Colonic mucosa (tissue), 4 donors: ENCODE measurements at regions not wholly inside any gene's neighbourhood (a gene's known extent, or its start where the extent isn't known, plus 50 kb on each side); places are given as distances from the start of the nearest gene placed in this dataset.

Source experiments
- DNase-seq: peaks from one replicate; pipeline ENCODE4 v3.0.0-alpha.2; 2020
- H3K27ac ChIP-seq: fragments of 200-600 bp; one replicate; pipeline ENCODE4 v1.8.0; 2021
- H3K27me3 ChIP-seq: fragments of 200-600 bp; one replicate; pipeline ENCODE4 v1.8.0; 2021
- H3K36me3 ChIP-seq: fragments of 200-600 bp; one replicate; pipeline ENCODE4 v1.8.0; 2021
- H3K4me1 ChIP-seq: fragments of 200-600 bp; one replicate; pipeline ENCODE4 v1.8.0; 2021; ENCODE audit warnings: mild to moderate bottlenecking
- H3K4me3 ChIP-seq: fragments of 200-600 bp; one replicate; pipeline ENCODE4 v1.8.0; 2021
- H3K9ac ChIP-seq, 2 donors: one replicate each; pipeline ENCODE4 v1.7.0; 2013; ENCODE audit warnings: control low read depth in 2 of 2, low read depth in 2 of 2, low read length in 2 of 2
- H3K9me3 ChIP-seq: fragments of 200-600 bp; one replicate; pipeline ENCODE4 v1.8.0; 2021
- CTCF ChIP-seq: fragments of 200-600 bp; IDR thresholded peaks from one replicate; pipeline ENCODE4 v1.8.0; 2022; ENCODE audit warnings: antibody characterized with exemption, mild to moderate bottlenecking
- intact Hi-C: fragments of 100-400 bp; cut with DNase I; formaldehyde crosslinking; loops from one replicate; pipeline ENCODE4 v1.14.1; 2022
- donor health status: healthy.
- donor health status: DM: no; HTN: no; CAD: no.
- donor health status: DM: no; HTN: no; CAD: no.

- Histone ChIP-seq H3K4me1 (no peaks in the 10 kb centered on the region), H3K27ac (no peak overlapping the region), H3K4me3 (no peak overlapping the region), H3K9ac (no peak overlapping the region), H3K36me3 (no peaks in the 10 kb centered on the region), H3K9me3 (no peaks in the 10 kb centered on the region), H3K27me3 (no peaks in the 10 kb centered on the region)
- intact Hi-C loops = loop anchor here (5.0 kb wide), 2 partner anchors 213 to 233 kb away; no protein-coding TSS in a partner anchor
- TF ChIP-seq CTCF = no peak
- no peak for DNase-seq
These were observed 503.2 kb upstream of the MKI67 start for GRCh38 chr10:128629111-128630096.

- Histone ChIP-seq H3K9ac (no peak overlapping the region), H3K9me3 (no peaks in the 10 kb centered on the region), H3K36me3 (no peaks in the 10 kb centered on the region), H3K4me1 (no peaks in the 10 kb centered on the region), H3K4me3 (no peak overlapping the region), H3K27me3 (no peaks in the 10 kb centered on the region), H3K27ac (no peak overlapping the region)
- intact Hi-C loops = loop anchor here (5.0 kb wide), 2 partner anchors 211 to 231 kb away; no protein-coding TSS in a partner anchor
- TF ChIP-seq CTCF = no peak
- DNase-seq = no peak
These were observed 504.6 kb upstream of the MKI67 start for GRCh38 chr10:128630787-128631252.

- Histone ChIP-seq H3K27ac (no peak overlapping the region), H3K9me3 (no peaks in the 10 kb centered on the region), H3K9ac (no peak overlapping the region), H3K27me3 (no peaks in the 10 kb centered on the region), H3K4me1 (no peaks in the 10 kb centered on the region), H3K4me3 (no peak overlapping the region), H3K36me3 (no peaks in the 10 kb centered on the region)
- intact Hi-C loops = loop anchor here (5.0 kb wide), 2 partner anchors 210 to 230 kb away; no protein-coding TSS in a partner anchor
- DNase-seq = no peak
- TF ChIP-seq CTCF = peak; percentile 35
These were observed 505.6 kb upstream of the MKI67 start for GRCh38 chr10:128631801-128632241.

- no peak overlapping the region for H3K27ac ChIP-seq
- H3K27me3 ChIP-seq = no peaks in the 10 kb centered on the region
- H3K4me1 ChIP-seq = no peaks in the 10 kb centered on the region
- H3K36me3 ChIP-seq = no peaks in the 10 kb centered on the region
- H3K9ac ChIP-seq = no peak overlapping the region
- H3K4me3 ChIP-seq = no peak overlapping the region
- DNase-seq = no peak
- H3K9me3 ChIP-seq = no peaks in the 10 kb centered on the region
- intact Hi-C loops = loop anchor here (5.0 kb wide), 2 partner anchors 210 to 230 kb away; no protein-coding TSS in a partner anchor
- no peak for TF ChIP-seq CTCF
These were observed 506.5 kb upstream of the MKI67 start for GRCh38 chr10:128632694-128633093.

DNA sequence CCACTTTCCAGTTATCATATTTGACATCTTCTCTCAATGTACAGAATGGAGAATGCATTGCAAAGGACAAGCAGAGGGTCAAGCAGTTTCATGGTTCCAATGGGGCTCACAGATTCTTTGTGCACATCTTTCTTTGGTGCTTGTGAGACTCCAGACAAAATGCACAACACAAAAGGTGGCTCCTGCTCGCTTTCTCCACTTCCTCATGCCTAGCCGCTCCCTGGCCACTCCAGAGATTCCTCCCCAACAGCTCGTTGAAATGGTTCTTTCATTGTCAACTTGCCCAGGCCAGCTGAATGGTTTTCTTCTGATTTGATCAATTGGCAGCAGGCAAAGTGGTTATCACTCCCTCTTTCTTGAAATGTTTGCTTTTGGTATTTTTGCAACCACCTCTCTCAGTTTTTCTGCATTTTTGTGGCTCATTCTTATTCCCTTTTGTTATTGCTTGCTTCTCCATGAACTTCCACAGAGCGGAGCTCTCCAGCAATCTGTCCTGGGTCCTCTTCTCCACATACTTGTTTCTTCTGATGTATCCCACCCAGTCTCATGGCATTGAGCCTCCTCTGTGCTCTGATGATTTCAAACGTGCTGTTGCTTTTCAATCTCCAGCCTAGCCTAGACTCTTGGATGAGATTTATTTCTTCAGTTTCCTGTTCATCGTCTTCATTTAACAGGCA lies 507.8 kb upstream of the MKI67 start:
- Histone ChIP-seq H3K4me1 (no peaks in the 10 kb centered on the region), H3K27me3 (no peaks in the 10 kb centered on the region), H3K4me3 (no peak overlapping the region), H3K9me3 (no peaks in the 10 kb centered on the region), H3K9ac (no peak overlapping the region), H3K27ac (no peak overlapping the region), H3K36me3 (no peaks in the 10 kb centered on the region)
- DNase-seq = no peak
- intact Hi-C loops = loop anchor here (5.0 kb wide), 2 partner anchors 208 to 228 kb away; no protein-coding TSS in a partner anchor
- TF ChIP-seq CTCF = peak; percentile 35
